ENCODE measurements at regions not wholly inside any gene's neighbourhood (a gene's known extent, or its start where the extent isn't known, plus 50 kb on each side); places are given as distances from the start of the nearest gene placed in this dataset.

DNA sequence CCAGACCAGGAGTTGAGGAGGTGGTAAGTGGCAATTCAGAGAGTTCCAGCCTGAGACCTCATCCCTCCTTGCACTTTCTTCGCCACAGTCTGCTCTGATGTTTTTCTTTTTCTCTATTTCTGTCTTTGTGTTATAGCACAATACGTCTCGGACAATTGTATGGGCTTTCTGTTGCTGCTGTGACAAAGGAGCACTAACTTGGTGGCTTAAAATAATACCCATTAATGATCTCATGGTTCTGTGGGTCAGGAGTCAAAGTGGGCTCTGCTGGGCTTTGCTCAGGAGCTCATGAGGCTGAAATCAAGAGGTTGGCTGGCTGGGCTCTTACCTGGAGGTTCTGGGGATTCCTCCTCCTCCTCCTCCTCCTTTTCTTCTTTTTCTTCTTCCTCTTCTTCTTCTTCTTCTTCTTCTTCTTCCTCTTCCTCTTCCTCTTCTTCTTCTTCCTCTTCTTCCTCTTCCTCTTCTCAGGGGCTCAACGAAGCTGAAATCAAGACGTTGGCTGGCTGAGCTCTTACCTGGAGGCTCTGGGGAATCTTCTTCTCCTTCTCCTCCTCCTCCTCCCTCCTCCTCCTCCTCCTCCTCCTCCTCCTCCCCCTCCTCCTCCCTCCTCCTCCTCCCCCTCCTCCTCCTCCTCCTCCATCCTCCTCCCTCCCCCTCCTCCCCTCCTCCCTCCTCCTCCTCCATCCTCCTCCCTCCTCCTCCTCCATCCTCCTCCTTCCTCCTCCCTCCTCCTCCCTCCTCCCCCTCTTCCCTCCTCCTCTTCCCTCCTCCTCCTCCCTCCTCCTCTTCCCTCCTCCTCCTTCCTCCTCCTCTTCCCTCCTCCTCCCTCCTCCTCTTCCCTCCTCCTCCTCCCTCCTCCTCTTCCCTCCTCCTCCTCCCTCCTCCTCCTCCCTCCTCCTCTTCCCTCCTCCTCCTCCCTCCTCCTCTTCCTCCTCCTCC lies 104.0 kb downstream of the GATA6 start:
- TF ChIP-seq, protein P1, sequence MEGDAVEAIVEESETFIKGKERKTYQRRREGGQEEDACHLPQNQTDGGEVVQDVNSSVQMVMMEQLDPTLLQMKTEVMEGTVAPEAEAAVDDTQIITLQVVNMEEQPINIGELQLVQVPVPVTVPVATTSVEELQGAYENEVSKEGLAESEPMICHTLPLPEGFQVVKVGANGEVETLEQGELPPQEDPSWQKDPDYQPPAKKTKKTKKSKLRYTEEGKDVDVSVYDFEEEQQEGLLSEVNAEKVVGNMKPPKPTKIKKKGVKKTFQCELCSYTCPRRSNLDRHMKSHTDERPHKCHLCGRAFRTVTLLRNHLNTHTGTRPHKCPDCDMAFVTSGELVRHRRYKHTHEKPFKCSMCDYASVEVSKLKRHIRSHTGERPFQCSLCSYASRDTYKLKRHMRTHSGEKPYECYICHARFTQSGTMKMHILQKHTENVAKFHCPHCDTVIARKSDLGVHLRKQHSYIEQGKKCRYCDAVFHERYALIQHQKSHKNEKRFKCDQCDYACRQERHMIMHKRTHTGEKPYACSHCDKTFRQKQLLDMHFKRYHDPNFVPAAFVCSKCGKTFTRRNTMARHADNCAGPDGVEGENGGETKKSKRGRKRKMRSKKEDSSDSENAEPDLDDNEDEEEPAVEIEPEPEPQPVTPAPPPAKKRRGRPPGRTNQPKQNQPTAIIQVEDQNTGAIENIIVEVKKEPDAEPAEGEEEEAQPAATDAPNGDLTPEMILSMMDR (IDR thresholded peaks at IDR 0.05), result no peak

DNA sequence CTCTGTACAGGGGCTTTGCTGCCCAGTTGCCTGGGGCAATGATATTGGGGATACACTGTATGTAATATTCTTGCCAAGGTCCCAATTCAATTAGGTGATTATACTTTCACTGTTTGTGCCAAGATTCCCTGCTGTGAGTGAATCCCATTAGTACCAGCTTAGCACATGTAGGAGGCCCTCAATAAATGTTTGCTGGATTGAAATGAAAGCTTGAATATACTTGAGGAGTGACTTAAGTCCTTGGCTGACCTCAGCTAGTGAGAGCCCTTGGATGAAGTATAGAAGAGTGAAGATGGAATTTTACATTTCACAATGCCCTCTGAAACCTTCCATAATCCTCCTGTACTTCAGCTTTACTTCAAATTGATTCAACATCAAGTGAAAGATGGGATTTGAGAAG lies 102.9 kb downstream of the GATA6 start:
- TF ChIP-seq, protein P1 (IDR thresholded peaks at IDR 0.05), result no peak
- DNase-seq (ENCODE audit: low spot score), result no peak
- no peak overlapping the region for H3K27ac ChIP-seq
- no peak overlapping the region for H3K4me3 ChIP-seq

More for the DNA sequence above, 104.0 kb downstream of the GATA6 start:
- DNase-seq (ENCODE audit: low spot score), result no peak
- no peak overlapping the region for H3K4me3 ChIP-seq
- H3K27ac ChIP-seq, result no peak overlapping the region

DNA sequence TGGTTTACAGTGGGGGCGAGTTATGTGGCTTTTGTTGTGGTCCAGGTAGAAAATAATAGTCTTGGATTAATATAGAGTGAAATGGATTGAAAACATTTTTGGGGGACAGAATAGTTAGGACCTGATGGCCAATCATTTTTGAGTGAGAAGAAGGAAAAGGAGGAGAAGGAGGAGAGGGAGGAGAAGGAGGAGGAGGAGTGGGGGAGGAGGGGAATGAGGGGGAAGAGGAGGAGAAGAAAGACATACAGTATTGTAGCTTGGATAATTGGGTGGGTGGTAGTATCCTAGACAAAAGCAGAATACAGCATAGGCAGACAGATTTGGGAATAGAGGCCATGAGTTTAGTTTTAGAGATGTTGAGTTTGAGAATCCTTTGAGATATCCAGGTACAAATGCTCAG lies 101.6 kb downstream of the GATA6 start:
- H3K27ac ChIP-seq, result no peak overlapping the region
- TF ChIP-seq, protein P1 (IDR thresholded peaks at IDR 0.05), result no peak
- no peak for DNase-seq (ENCODE audit: low spot score)
- H3K4me3 ChIP-seq, result no peak overlapping the region

DNA sequence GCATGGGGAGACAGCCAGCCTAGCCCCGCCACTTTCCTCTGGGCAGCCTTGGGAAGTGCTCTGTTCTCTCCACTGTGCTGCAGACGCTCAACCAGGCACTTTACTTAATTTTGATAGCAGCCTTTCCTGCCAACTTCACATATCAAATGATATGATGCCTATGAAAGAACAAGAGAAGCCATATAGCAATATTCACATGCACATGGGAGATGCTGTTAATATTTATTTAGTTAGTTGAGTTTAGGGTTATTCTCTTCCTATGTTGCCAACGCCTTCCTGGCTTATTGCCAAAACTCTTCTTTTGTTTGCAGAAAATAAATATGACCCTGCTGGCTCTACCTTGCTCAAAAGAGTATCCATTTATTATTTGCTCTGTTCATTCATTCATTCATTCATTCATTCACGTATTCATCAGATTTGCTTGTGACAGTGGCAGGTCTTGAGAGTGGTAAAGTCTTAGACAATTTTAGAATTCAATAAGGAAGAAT lies 99.3 kb downstream of the GATA6 start:
- Histone ChIP-seq H3K4me3 (no peak overlapping the region), H3K27ac (no peak overlapping the region)
- TF ChIP-seq, protein P1 (IDR thresholded peaks at IDR 0.05), result no peak
- no peak for DNase-seq (ENCODE audit: low spot score)

DNA sequence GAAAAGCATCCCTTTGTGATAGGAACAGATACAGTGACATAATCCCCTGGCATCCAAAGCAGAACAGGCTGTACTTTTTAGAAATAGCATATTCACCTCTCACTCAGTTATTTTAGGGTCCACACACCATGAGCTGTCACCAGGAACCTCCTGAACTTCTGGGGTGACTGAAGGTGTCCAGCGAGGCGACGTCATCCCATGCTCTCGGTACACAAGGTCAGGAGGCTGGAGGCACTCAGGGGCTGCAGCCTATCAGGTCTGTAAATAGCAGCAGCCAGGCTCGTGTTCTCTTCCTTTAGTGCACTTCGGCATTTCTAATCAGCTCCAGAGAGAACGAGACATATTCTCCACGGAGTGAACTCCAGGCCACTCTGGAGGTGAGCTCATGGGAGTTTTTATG lies 98.3 kb downstream of the GATA6 start:
- TF ChIP-seq, protein P1 (IDR thresholded peaks at IDR 0.05), result no peak
- Histone ChIP-seq H3K27ac (no peak overlapping the region), H3K4me3 (no peak overlapping the region)
- no peak for DNase-seq (ENCODE audit: low spot score)

DNA sequence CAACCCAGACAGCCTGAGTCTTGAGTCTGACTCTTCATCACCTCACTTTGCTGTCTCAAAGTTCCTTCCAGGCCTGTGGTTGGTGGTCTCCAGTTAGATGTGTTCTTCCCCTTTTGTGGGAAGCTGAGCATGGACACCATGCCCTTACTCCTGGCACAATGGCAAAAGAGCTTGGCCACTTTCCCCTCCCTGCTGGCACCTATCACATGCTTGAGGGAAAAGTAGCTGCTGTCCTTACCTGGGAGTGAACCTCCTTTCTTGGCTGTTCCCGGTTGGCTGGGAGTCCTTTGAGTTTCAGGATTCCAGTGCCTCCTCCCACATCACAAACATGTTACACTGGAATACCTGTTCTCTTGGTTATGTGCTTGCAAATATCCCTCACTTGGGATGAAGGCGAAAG lies 97.8 kb downstream of the GATA6 start:
- H3K27ac ChIP-seq, result no peak overlapping the region
- DNase-seq (ENCODE audit: low spot score), result no peak
- TF ChIP-seq, protein P1 (IDR thresholded peaks at IDR 0.05), result no peak
- no peak overlapping the region for H3K4me3 ChIP-seq

DNA sequence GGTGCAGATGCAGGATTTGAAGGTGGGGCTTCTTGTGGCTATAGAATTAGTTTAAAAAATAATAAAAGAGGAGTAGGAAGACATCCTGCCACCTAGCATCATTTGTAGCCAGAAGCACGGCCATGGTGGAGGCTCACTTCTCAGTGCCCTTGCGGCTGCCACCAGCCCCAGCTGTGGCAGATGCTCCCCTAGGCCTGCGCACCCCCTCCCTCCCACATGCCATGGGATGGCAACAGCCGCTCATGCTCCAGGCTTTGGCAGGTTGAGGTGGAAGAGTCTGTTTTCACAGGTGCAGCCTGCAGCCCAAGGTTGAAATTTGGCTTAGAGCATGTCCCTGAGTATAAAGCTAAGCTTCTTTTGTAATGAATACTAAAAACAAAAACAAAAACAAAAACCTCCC lies 96.4 kb downstream of the GATA6 start:
- Histone ChIP-seq H3K4me3 (no peak overlapping the region), H3K27ac (no peak overlapping the region)
- DNase-seq (ENCODE audit: low spot score), result no peak
- TF ChIP-seq, protein P1 (IDR thresholded peaks at IDR 0.05), result no peak
